HCT116 (cell line): ENCODE measurements at regions not wholly inside any gene's neighbourhood (a gene's known extent, or its start where the extent isn't known, plus 50 kb on each side); places are given as distances from the start of the nearest gene placed in this dataset.

Source experiments
- ATAC-seq: fragments of 200-7000 bp; cut with Tn5 transposase; 2 replicates; pipeline ENCODE4 v1.9.1; 2020; ENCODE audit warnings: mild to moderate bottlenecking, moderate library complexity
- BruUV-seq: library from RNA; stranded (reverse); fragments of 400-500 nt; replicated peaks from 2 replicates; lab custom pipeline; 2021; lab: Mats Ljungman, UMichigan
- CTCF ChIA-PET: fragments of 300-600 bp; sonication (Branson Sonifier 250); formaldehyde crosslinking; loops from one replicate; lab custom pipeline; 2021; ENCODE audit warnings: antibody characterized with exemption; lab: Charles Lee
- POLR2A ChIA-PET: fragments of 300-600, 350-600 bp; sonication (Branson Sonifier 250); formaldehyde crosslinking; loops from one replicate; lab custom pipeline; 2021; ENCODE audit warnings: antibody characterized with exemption; lab: Charles Lee
- RAD21 ChIA-PET, 2 experiments: fragments of 300-600 bp; sonication (Branson Sonifier 250); formaldehyde crosslinking; loops; one replicate each; lab custom pipeline; 2023; ENCODE audit warnings: low total read pairs in 2 of 2; ENCODE audit not compliant: uncharacterized antibody in 2 of 2, unreplicated experiment in 2 of 2, low non-redundant PET in 1 of 2; lab: Charles Lee
- DNase-seq: peaks from one replicate; pipeline ENCODE4 v3.0.0-alpha.2; 2010; ENCODE audit warnings: low read depth, low spot score
- H2AFZ ChIP-seq: fragments of 200-600 bp; shearing (Covaris generic), sonication (generic); 2 replicates; pipeline ENCODE4 v1.6.1; 2017; ENCODE audit warnings: low read depth, mixed run types, mixed read lengths, antibody characterized with exemption, low read length; ENCODE audit not compliant: poor library complexity, severe bottlenecking
- H3K27ac ChIP-seq: 2 replicates; pipeline ENCODE4 v1.5.1; 2012; ENCODE audit warnings: low read depth, low read length
- H3K27me3 ChIP-seq: fragments of 200-600 bp; sonication (generic); 2 replicates; pipeline ENCODE4 v1.6.1; 2016; ENCODE audit warnings: mixed run types, low read length, mixed read lengths; ENCODE audit not compliant: insufficient read depth
- H3K36me3 ChIP-seq, 2 experiments: fragments of 200-500 bp in 1 of 2; fragments of 200-600 bp in 1 of 2; sonication (Bioruptor generic) in 1 of 2; sonication (generic) in 1 of 2; 2 replicates each; pipeline versions ENCODE4 v1.5.1 to v1.6.1; 2014 to 2016; ENCODE audit warnings: low read length in 2 of 2, inconsistent platforms in 1 of 2, mixed read lengths in 1 of 2, mixed run types in 1 of 2; ENCODE audit not compliant: insufficient read depth in 2 of 2, control insufficient read depth in 1 of 2
- H3K4me1 ChIP-seq, 2 experiments: fragments of 200-600 bp in 1 of 2; sonication (generic) in 1 of 2; 2 replicates each; pipeline versions ENCODE4 v1.5.1 to v1.6.1; 2012 to 2017; ENCODE audit warnings: low read length in 2 of 2, inconsistent platforms in 1 of 2, mild to moderate bottlenecking in 1 of 2, mixed read lengths in 1 of 2, mixed run types in 1 of 2, moderate library complexity in 1 of 2; ENCODE audit not compliant: insufficient read depth in 2 of 2, control insufficient read depth in 1 of 2
- H3K4me2 ChIP-seq: fragments of 200-600 bp; sonication (generic); 2 replicates; pipeline ENCODE4 v1.6.1; 2017; ENCODE audit warnings: mixed run types, low read length, mixed read lengths
- H3K4me3 ChIP-seq, 2 experiments: fragments of 200-600 bp in 1 of 2; sonication (generic) in 1 of 2; replicated peaks in 1 of 2; 2 replicates each; pipeline ENCODE4 v1.5.1; 2011 to 2016; ENCODE audit warnings: low read length in 2 of 2, control low read depth in 1 of 2, low read depth in 1 of 2, mild to moderate bottlenecking in 1 of 2, mixed read lengths in 1 of 2, mixed run types in 1 of 2
- H3K79me2 ChIP-seq: fragments of 200-600 bp; sonication (generic); 2 replicates; pipeline ENCODE4 v1.6.1; 2017; ENCODE audit warnings: mild to moderate bottlenecking, mixed run types, low read length, moderate library complexity, mixed read lengths; ENCODE audit not compliant: insufficient read depth
- H3K9ac ChIP-seq: fragments of 200-600 bp; sonication (generic); 2 replicates; pipeline ENCODE4 v1.6.1; 2016; ENCODE audit warnings: low read length, mixed read lengths
- H3K9me2 ChIP-seq: fragments of 200-600 bp; sonication (generic), shearing (Covaris generic); 2 replicates; pipeline ENCODE4 v1.6.1; 2017; ENCODE audit warnings: mixed run types, mild to moderate bottlenecking, moderate library complexity; ENCODE audit not compliant: insufficient read depth
- H3K9me3 ChIP-seq, 2 experiments: fragments of 200-500 bp in 1 of 2; fragments of 200-600 bp in 1 of 2; sonication (Bioruptor generic) in 1 of 2; sonication (generic) in 1 of 2; 2 replicates each; pipeline ENCODE4 v1.6.1; 2014 to 2017; ENCODE audit warnings: low read length in 2 of 2, mixed read lengths in 2 of 2, inconsistent platforms in 1 of 2, low read depth in 1 of 2, mild to moderate bottlenecking in 1 of 2, mixed run types in 1 of 2, moderate library complexity in 1 of 2; ENCODE audit not compliant: control insufficient read depth in 1 of 2, insufficient read depth in 1 of 2
- H4K20me1 ChIP-seq: fragments of 200-600 bp; sonication (generic), shearing (Covaris generic); 2 replicates; pipeline ENCODE4 v1.6.1; 2017; ENCODE audit warnings: mixed run types, mild to moderate bottlenecking, moderate library complexity; ENCODE audit not compliant: insufficient read depth
- ATF3 ChIP-seq: IDR thresholded peaks from 2 replicates; pipeline ENCODE4 v1.6.1; 2012
- CBX3 ChIP-seq: IDR thresholded peaks from 2 replicates; pipeline ENCODE4 v1.6.1; 2012; ENCODE audit warnings: low read depth
- CEBPB ChIP-seq: IDR thresholded peaks from 2 replicates; pipeline ENCODE4 v1.6.1; 2012; ENCODE audit warnings: low read depth
- EZH2 ChIP-seq: fragments of 200-600 bp; sonication (generic); IDR thresholded peaks from 2 replicates; pipeline ENCODE4 v1.6.1; 2017; ENCODE audit warnings: antibody characterized with exemption, mixed run types
- EZH2phosphoT487 ChIP-seq: fragments of 200-600 bp; IDR thresholded peaks from 2 replicates; pipeline ENCODE4 v1.6.1; 2018; ENCODE audit warnings: antibody characterized with exemption, borderline replicate concordance
- FOSL1 ChIP-seq: IDR thresholded peaks from 2 replicates; pipeline ENCODE4 v1.6.1; 2012; ENCODE audit warnings: low read depth
- POLR2A ChIP-seq: IDR thresholded peaks from 2 replicates; pipeline ENCODE4 v1.7.0; 2011; ENCODE audit warnings: borderline replicate concordance; ENCODE audit not compliant: insufficient read depth, insufficient read length; ENCODE audit errors: extremely low read depth
- RAD21 ChIP-seq: IDR thresholded peaks from 2 replicates; pipeline ENCODE4 v1.6.1; 2012; ENCODE audit warnings: low read depth, mild to moderate bottlenecking
- SIN3A ChIP-seq: IDR thresholded peaks from 2 replicates; pipeline ENCODE4 v1.6.1; 2012; ENCODE audit warnings: low read depth
- SRF ChIP-seq: IDR thresholded peaks from 2 replicates; pipeline ENCODE4 v1.6.1; 2012; ENCODE audit warnings: low read depth
- TCF7L2 ChIP-seq: IDR thresholded peaks from 2 replicates; pipeline ENCODE4 v1.7.0; 2011; ENCODE audit warnings: borderline replicate concordance, inconsistent platforms; ENCODE audit not compliant: insufficient read depth, insufficient read length; ENCODE audit errors: extremely low read depth
- ZFX ChIP-seq: fragments of 450-650 bp; IDR thresholded peaks from 2 replicates; pipeline ENCODE4 v1.6.1; 2017
- intact Hi-C: fragments of 100-400 bp; cut with micrococcal nuclease; formaldehyde crosslinking; loops from 2 replicates; pipeline ENCODE4 v1.10.0; 2022
- TF ChIP-seq, protein P1 (sequence below): IDR thresholded peaks from 2 replicates; pipeline ENCODE4 v1.6.1; 2012
- TF ChIP-seq, protein P2 (sequence below): IDR thresholded peaks from 2 replicates; pipeline ENCODE4 v1.6.1; 2012; ENCODE audit warnings: low read depth

DNA sequence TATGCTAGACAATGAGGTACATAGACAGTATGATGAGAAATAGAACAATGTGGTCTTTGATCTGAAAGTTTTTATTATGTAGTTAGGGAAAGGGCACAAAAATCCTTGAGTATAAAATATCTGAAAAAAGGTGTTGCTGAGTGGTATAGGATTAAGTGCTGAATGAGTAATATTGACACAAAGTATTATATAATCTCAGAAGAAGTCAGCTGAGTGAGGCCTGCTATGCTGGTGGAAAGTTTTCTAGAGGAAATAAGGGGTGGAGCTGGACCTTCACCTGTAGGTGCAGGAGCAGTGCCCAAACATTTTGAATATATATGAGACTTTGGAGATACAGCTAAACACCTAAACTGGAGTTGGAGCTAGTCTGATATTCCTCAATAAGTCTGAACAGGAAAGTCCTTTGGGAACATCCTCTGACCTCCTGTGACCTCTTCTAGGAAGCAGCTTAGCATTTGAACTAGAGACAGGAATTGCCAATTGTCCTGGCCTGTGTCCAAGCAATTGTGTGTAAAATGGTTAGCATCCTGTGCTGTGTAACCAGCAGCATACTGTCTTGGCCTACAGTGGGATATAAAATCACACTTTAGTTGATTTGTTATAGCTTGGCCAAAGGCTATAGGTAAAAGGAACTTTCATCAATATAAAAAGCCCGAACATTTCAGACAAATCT lies 285.3 kb downstream of the ANKRD50 start:
- Histone ChIP-seq H4K20me1 (no peaks in the 10 kb centered on the region), H3K27ac (no peak overlapping the region)

GRCh38 chr4:124428648-124429047 lies 283.9 kb downstream of the ANKRD50 start:
- DNase-seq (no peak), ATAC-seq (no peak)
- TF ChIP-seq, protein P1, sequence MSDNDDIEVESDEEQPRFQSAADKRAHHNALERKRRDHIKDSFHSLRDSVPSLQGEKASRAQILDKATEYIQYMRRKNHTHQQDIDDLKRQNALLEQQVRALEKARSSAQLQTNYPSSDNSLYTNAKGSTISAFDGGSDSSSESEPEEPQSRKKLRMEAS, result no peak
- TF ChIP-seq TCF7L2, result no peak
- TF ChIP-seq EZH2phosphoT487, result no peak
- no peak for TF ChIP-seq ZFX
- TF ChIP-seq FOSL1, result no peak
- TF ChIP-seq SIN3A, result no peak
- TF ChIP-seq, protein P2, sequence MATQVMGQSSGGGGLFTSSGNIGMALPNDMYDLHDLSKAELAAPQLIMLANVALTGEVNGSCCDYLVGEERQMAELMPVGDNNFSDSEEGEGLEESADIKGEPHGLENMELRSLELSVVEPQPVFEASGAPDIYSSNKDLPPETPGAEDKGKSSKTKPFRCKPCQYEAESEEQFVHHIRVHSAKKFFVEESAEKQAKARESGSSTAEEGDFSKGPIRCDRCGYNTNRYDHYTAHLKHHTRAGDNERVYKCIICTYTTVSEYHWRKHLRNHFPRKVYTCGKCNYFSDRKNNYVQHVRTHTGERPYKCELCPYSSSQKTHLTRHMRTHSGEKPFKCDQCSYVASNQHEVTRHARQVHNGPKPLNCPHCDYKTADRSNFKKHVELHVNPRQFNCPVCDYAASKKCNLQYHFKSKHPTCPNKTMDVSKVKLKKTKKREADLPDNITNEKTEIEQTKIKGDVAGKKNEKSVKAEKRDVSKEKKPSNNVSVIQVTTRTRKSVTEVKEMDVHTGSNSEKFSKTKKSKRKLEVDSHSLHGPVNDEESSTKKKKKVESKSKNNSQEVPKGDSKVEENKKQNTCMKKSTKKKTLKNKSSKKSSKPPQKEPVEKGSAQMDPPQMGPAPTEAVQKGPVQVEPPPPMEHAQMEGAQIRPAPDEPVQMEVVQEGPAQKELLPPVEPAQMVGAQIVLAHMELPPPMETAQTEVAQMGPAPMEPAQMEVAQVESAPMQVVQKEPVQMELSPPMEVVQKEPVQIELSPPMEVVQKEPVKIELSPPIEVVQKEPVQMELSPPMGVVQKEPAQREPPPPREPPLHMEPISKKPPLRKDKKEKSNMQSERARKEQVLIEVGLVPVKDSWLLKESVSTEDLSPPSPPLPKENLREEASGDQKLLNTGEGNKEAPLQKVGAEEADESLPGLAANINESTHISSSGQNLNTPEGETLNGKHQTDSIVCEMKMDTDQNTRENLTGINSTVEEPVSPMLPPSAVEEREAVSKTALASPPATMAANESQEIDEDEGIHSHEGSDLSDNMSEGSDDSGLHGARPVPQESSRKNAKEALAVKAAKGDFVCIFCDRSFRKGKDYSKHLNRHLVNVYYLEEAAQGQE, result no peak
- TF ChIP-seq CBX3, result no peak
- TF ChIP-seq POLR2A, result no peak
- TF ChIP-seq CEBPB, result no peak
- no peak for TF ChIP-seq EZH2
- ChIA-PET POLR2A (no interaction called here), CTCF (no interaction called here), RAD21 (no interaction called here)
- Histone ChIP-seq H3K9ac (no peak overlapping the region), H3K36me3 (no peaks in the 10 kb centered on the region), H3K4me1 (no peaks in the 10 kb centered on the region), H3K27me3 (no peaks in the 10 kb centered on the region), H3K4me2 (no peak overlapping the region), H4K20me1 (no peaks in the 10 kb centered on the region), H2AFZ (no peak overlapping the region), H3K79me2 (no peaks in the 10 kb centered on the region), H3K9me3 (no peaks in the 10 kb centered on the region), H3K27ac (no peak overlapping the region), H3K4me3 (no peak overlapping the region), H3K9me2 (no peaks in the 10 kb centered on the region)
- no TSS peak for BruUV-seq
- intact Hi-C loops, result no loop called here

More for the DNA sequence above, 285.3 kb downstream of the ANKRD50 start:
- intact Hi-C loops, result no loop called here
- DNase-seq (no peak), ATAC-seq (no peak)
- Histone ChIP-seq H3K79me2 (no peaks in the 10 kb centered on the region), H3K9me2 (no peaks in the 10 kb centered on the region), H3K36me3 (no peaks in the 10 kb centered on the region), H3K4me1 (no peaks in the 10 kb centered on the region), H3K4me2 (no peak overlapping the region), H2AFZ (no peak overlapping the region), H3K4me3 (no peak overlapping the region), H3K9ac (no peak overlapping the region), H3K9me3 (no peaks in the 10 kb centered on the region), H3K27me3 (no peaks in the 10 kb centered on the region)
- ChIA-PET POLR2A (no interaction called here), CTCF (no interaction called here), RAD21 (no interaction called here)
- TF ChIP-seq EZH2, result no peak
- no peak for TF ChIP-seq SIN3A
- no peak for TF ChIP-seq ATF3
- no peak for TF ChIP-seq RAD21
- no peak for TF ChIP-seq ZFX
- TF ChIP-seq SRF, result no peak
- BruUV-seq, result no TSS peak
